ENCODE measurements at regions not wholly inside any gene's neighbourhood (a gene's known extent, or its start where the extent isn't known, plus 50 kb on each side); places are given as distances from the start of the nearest gene placed in this dataset.

DNA sequence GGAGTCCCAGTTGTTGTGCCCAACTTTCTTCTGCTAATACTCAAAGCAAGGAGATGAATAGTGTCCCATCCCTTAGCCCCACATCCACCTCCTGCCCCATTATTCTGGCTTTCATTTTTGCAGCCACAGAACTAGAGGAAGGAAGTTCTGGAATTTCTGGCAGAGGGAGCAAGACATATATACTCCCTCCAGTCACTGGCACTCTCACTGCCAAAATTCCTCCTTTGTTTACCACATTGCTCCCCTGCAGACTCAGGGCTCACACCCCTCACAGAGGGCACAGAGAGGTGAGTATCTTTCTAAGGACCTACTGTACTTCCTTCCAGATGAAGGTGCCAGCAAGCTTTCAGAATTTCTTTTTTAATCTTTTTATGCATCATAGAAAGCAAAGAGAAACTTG lies 168.0 kb upstream of the ID4 start:
- H3K9me3 ChIP-seq = no peaks in the 10 kb centered on the region
- H3K27me3 ChIP-seq = no peaks in the 10 kb centered on the region
- TF ChIP-seq, protein P1, sequence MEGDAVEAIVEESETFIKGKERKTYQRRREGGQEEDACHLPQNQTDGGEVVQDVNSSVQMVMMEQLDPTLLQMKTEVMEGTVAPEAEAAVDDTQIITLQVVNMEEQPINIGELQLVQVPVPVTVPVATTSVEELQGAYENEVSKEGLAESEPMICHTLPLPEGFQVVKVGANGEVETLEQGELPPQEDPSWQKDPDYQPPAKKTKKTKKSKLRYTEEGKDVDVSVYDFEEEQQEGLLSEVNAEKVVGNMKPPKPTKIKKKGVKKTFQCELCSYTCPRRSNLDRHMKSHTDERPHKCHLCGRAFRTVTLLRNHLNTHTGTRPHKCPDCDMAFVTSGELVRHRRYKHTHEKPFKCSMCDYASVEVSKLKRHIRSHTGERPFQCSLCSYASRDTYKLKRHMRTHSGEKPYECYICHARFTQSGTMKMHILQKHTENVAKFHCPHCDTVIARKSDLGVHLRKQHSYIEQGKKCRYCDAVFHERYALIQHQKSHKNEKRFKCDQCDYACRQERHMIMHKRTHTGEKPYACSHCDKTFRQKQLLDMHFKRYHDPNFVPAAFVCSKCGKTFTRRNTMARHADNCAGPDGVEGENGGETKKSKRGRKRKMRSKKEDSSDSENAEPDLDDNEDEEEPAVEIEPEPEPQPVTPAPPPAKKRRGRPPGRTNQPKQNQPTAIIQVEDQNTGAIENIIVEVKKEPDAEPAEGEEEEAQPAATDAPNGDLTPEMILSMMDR (IDR thresholded peaks at IDR 0.05) = no peak
- H3K27ac ChIP-seq = no peak overlapping the region
- no peak for DNase-seq
- H3K9ac ChIP-seq (ENCODE audit: low read depth in 2 of 2, low read length in 2 of 2) = no peak overlapping the region
- no peaks in the 10 kb centered on the region for H3K4me1 ChIP-seq
- intact Hi-C loops (cut with DNase I) = no loop called here
- no peaks in the 10 kb centered on the region for H3K36me3 ChIP-seq
- H3K4me3 ChIP-seq = no peak overlapping the region

DNA sequence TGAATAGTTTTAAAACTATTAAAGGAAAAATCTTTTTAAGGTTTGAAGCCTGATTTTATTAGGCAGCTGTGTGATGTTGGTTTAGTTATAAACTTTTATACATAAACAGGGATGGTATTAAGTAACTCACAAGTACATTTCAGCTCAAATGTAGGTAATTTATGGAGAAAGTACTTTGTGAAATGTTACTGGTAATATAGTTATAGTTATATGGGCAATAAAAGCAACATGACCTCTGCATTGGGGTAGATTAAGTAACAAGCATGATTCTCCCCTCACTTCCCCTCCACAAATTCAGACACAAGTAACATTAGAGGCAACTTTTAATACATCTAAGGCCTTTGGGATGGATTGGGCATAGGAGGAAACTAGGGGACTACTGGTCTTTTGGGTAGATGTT lies 154.3 kb upstream of the ID4 start:
- no peaks in the 10 kb centered on the region for H3K36me3 ChIP-seq
- H3K9me3 ChIP-seq = no peaks in the 10 kb centered on the region
- H3K9ac ChIP-seq (ENCODE audit: low read depth in 2 of 2, low read length in 2 of 2) = no peak overlapping the region
- H3K27ac ChIP-seq = no peak overlapping the region
- H3K27me3 ChIP-seq = no peaks in the 10 kb centered on the region
- TF ChIP-seq, protein P1 (IDR thresholded peaks at IDR 0.05) = no peak
- no peak overlapping the region for H3K4me3 ChIP-seq
- intact Hi-C loops (cut with DNase I) = no loop called here
- no peak for DNase-seq
- no peaks in the 10 kb centered on the region for H3K4me1 ChIP-seq

DNA sequence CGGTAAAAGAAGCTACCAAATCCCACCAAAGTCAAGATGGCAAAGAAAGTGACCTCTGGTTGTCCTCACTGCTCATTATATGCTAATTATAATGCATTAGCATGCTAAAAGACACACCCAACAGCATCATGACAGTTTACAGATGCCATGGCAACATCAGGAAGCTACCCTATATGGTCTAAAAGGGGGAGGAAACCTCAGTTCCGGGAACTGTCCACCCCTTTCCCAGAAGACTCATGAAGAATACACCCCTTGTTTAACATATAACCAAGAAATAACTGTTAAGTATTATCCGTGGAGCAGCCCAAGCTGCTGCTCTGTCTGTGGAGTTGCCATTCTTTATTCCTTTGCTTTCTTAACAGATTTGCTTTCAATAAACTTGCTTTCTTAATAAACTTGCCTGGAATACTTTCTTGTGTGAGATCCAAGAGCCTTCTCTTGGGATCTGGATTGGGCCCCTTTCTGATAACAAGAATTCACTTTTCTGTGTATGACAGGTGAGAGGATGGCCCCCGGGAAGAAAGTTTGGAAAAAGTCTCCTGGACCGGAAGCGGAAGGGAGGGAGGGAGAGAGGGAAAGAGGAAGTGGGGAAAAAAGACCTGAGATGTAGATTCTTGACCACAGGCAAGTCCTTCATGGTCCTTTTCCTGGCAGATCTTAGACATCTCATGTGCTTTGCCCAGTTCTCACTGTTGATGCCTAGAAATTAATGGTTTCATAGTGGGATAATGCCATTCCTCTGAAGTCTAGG lies 146.7 kb upstream of the ID4 start:
- intact Hi-C loops (cut with DNase I) = no loop called here
- Histone ChIP-seq H3K9me3 (no peaks in the 10 kb centered on the region), H3K4me1 (no peaks in the 10 kb centered on the region), H3K27me3 (no peaks in the 10 kb centered on the region), H3K36me3 (no peaks in the 10 kb centered on the region), H3K27ac (no peak overlapping the region), H3K9ac (ENCODE audit: low read depth in 2 of 2, low read length in 2 of 2) (no peak overlapping the region), H3K4me3 (no peak overlapping the region)
- no peak for DNase-seq
- TF ChIP-seq, protein P1 (IDR thresholded peaks at IDR 0.05) = no peak

DNA sequence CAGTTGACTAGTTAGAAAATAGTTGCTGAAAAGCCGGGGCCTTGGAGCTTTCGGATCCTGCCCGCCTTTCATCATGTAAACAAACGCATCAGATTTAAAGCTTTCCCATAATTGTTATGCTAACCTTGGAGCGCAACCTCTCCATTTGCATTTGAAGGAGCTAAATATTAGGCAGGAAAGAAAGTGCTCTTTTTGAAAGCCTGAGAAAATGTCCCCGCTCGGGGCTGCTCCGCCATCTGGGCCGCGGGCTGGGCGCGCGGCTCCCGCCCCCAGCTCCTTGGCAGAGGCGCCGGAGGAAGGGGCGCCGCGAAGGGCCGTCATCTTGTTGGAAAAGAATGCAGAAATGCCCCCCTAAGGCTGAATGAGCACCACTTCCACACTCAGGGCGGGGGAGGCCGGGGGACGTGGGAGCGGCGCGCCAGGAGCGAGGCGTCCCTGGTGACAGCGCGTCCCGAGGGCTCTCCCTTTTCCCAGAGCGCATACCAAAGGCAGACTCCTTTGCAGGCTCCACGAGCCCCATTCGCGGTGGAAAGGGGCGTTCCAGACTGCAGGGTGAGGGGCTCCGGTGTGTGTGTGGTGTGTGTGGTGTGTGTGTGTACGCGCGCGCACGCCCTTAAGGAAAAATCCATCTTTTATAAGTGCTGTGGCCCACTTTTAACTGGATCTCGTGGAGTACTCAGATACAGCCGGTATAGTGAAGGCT lies 145.6 kb upstream of the ID4 start:
- Histone ChIP-seq H3K9me3 (no peaks in the 10 kb centered on the region), H3K4me1 (no peaks in the 10 kb centered on the region), H3K27me3 (no peaks in the 10 kb centered on the region), H3K9ac (ENCODE audit: low read depth in 2 of 2, low read length in 2 of 2) (no peak overlapping the region), H3K36me3 (no peaks in the 10 kb centered on the region), H3K27ac (no peak overlapping the region), H3K4me3 (no peak overlapping the region)
- no peak for DNase-seq
- TF ChIP-seq, protein P1 (IDR thresholded peaks at IDR 0.05) = no peak
- intact Hi-C loops (cut with DNase I) = no loop called here

DNA sequence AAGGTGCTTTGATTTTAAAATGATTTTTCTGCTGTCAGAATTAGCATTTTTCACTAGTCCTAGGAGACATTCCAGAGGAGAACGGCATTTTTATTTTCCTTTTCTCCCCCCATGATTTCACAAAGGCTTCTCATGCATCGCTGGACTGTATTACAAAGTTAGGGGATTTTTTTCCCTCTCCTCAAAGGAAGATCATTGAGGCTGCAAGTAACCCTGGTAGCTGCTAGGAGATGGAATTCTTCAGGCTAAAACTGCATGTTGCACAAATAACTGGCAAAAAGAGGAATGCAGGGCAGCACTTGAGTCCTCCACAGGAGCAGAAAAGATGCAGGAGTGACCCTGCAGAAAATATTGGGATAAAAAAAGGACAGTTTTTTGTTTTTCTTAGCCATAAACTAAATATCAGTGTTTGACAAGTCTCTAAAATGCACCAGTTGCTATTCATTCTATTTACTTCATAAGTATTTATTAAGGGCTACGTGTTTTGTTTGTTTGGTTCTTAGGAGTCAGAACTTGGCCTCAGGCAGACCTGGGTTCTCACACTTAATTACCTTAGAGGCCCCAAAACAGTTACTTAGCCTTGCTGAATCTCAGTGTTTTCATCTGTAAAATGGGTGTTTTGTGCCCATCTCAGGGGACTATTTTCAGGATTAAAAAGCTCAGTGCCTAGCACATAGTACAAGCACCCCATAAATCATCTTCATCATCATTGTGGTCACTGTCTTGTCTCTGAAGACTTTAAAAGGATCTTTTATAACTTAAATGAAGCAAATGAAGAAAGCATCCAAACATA lies 144.5 kb upstream of the ID4 start:
- Histone ChIP-seq H3K4me3 (no peak overlapping the region), H3K9ac (ENCODE audit: low read depth in 2 of 2, low read length in 2 of 2) (no peak overlapping the region), H3K4me1 (no peaks in the 10 kb centered on the region), H3K36me3 (no peaks in the 10 kb centered on the region), H3K27me3 (no peaks in the 10 kb centered on the region), H3K9me3 (no peaks in the 10 kb centered on the region), H3K27ac (no peak overlapping the region)
- DNase-seq = no peak
- intact Hi-C loops (cut with DNase I) = no loop called here
- TF ChIP-seq, protein P1 (IDR thresholded peaks at IDR 0.05) = no peak
